ENCODE measurements at regions not wholly inside any gene's neighbourhood (a gene's known extent, or its start where the extent isn't known, plus 50 kb on each side); places are given as distances from the start of the nearest gene placed in this dataset.

DNA sequence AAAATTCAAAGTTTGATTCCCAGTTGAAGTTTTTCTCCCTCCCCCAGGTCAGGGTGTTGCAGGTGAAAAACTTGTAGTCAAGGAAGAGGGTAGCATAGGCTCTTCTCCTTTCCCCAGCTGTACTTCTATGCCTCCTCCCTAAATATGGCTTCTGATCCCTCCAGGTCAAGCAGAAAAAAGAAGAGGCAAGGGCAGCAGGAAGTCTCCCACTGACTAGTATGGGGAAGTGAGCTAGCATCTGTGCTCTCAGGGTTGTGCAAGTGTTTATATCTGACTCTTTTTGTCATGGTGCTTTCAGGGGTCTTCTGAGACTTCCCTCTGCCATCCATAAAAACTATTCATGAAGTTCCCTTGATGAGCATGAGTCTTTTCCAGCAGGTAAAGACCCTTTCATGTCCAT lies 76.0 kb downstream of the ATPSCKMT start:
- no peak for DNase-seq

DNA sequence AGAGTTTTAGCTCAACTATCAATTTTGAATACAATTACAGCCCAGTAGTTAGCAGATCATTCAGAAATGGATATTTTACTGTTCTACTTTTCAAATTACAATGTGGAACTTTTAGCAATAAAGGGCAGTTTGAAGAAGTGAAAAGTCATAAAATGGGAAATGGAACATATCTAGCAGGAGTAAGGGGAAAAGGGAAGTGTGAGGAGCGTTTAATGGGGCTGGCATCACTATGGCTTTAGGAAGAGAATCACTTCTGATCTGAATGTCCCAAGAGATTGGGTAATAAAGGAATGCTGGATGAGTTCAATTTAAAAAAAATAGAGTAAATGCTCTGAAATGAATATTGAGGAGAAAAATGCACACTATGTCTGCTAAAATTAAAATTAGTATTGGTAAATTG lies 77.4 kb downstream of the ATPSCKMT start:
- no peak for DNase-seq

DNA sequence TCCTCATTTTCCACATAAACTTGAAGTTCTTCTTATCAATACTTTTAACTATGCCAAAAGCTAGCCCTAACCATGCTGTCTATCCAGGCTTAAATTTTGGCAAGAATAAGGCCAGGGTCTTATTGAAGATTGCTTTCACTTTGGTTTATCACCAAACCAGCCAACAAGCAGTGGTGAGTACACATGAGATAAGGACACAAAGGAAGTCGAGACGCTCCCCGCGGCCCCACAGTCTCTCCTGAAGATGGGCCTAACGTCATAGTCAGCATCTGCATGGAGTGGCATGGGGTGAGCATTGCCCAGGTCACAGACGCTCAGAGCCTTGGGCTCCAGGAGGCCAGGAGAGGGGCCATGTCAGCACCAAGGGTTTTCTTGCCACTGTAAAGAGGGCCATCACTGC lies 80.3 kb downstream of the ATPSCKMT start:
- DNase-seq: no peak

DNA sequence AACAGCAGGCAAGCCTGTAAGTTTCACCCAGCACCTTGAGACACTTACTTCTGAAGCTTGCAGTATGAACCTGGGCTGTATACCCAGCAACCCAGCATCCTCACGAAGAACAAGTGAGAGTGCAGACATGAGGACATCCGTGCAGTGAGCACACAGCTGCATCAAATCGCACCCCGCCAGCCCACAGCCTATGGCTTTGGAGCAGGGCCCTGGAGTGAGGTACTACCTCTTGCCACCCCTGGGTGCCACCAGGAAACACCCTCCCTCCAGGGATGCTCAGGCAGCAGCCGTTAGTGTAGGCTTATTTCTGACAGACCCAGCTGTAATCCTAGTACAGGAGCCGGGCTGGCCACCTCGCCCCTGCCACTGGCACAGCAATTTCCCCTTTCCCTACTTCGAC lies 81.4 kb downstream of the ATPSCKMT start:
- no peak for DNase-seq

DNA sequence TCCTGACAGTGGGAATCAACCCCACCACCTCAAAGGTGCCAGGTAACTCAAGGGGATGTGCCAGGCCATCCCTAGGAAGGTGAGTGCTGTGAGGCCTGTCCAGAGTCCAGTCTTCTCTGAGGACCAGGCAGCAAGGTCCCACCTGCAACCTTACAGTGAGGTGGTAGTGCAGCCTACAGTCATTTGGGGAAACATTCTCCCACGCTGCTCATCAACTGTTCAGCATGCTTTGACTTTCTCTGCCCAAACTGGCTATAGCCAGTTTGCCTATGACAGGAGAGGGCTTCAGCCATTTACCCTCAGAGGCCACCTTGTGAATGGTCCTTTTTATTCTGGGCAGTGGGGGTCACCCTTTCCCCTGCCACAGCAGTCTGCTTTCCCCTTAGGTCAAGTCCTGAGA lies 81.9 kb downstream of the ATPSCKMT start:
- DNase-seq: no peak

DNA sequence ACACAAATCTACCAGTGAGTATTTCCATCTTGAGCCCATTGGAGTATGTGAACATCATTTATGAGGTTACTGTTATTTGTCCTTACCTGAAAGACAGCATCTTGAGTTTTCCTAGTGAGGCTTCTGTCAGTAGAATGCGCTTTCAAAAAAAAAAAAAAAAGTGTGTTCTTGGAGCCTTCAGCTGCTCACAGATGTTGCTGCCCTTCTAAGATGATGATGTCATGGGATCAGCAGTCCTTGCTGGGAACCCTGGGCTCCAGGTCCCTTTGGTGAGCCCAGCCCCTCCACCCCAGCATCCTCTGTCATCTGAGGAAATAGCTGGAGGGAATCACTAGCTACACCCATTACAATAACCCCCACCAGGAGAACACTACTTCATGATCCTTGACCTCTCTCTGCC lies 83.3 kb downstream of the ATPSCKMT start:
- DNase-seq: no peak

DNA sequence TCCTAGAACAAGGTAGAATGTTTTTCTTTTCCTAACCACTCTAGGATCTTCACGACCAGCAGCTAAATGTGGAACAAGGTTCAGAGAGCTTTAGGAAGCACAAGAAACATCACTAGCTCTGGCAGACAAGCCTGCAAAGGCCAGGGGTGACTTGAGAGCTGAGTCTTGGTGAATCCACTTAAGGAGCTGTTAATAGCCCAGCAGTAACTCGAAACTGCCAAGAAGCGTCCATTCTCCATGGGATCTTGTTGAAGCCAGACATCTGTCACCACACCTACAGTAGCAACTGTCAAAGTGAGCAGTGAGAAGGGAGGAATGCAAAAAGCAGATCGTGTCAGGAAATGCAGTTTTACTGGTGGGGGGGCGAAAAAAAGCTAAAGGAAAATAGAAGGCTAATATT lies 87.2 kb downstream of the ATPSCKMT start:
- no peak for DNase-seq

DNA sequence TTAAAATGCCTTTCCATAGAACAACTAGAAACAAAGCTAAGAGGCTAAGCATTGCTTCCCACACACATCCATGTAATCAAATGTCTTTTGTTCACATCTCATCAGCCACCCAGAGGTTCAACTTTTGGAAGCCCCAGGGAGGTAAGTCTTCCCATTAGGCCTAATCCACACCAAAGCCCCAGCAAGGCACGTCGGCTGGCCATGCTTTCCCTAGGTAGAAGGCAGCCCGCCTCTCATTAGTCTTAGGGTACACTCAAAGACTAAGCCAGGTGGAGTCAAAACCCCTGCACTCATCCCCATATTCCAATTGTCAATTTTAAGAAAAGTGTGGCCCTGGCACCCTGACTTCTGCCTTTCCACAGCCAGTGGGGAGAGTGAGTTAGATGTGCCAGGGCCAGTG lies 87.9 kb downstream of the ATPSCKMT start:
- no peak for DNase-seq

DNA sequence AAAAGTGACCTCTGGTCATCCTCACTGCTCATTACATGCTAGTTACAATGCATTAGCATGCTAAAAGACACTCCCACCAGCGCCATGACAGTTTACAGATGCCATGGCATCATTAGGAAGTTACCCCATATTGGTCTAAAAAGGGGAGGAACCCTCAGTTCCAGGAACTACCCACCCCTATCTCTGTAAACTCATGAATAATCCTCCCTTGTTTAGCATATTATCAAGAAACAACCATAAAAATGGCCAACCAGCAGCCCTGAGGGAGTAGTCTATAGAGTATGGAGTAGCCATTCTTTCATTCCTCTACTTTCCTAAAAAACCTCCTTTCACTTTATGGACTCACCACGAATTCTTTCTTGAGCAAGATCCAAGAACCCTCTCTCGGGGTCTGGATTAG lies 89.4 kb downstream of the ATPSCKMT start:
- no peak for DNase-seq

DNA sequence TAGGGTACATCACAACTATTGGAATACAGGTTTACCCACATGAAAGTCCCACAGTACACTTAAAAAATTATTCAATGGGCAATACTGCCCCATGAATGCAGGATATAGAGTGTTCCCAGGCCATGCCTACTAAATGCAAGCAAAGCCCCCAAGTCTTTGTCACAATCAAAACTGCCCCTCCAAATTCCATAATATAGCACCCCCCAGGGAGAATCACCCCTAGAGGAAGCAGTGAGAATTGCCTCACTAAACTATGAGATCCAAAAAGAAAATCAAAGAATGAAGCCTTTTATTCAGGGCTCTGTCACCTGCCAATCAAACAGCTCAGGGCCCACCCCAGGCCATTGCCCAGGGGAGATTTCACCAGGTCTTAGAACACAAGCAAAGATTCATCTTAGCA lies 90.8 kb downstream of the ATPSCKMT start:
- no peak for DNase-seq

DNA sequence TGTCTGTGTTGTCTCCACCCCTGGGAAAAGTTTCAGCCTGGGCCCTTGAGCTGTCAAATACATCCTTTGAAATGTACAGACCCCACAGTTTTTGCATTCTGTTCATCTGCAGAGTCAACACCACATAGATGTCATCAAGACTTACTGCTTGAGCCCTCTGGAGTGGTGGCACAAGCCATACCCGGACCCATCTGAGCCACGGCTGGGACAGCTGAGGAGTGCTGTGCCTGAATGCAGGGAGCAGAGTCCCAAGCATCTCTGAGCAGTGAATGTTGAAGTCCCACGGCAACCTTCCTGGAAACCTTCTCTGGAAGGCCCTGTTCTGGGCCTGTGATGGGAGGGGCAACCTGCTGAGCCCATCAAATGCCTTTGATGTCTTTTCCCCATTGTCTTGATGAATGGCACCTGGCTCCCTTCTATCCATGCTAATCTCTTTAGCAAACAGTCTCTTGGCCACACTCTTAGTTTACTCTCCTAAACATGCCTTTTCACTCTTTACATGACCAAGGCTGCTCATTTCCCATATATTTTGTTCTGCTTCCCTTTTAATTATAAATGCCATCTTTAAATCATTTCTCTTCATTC lies 92.5 kb downstream of the ATPSCKMT start:
- DNase-seq: no peak

DNA sequence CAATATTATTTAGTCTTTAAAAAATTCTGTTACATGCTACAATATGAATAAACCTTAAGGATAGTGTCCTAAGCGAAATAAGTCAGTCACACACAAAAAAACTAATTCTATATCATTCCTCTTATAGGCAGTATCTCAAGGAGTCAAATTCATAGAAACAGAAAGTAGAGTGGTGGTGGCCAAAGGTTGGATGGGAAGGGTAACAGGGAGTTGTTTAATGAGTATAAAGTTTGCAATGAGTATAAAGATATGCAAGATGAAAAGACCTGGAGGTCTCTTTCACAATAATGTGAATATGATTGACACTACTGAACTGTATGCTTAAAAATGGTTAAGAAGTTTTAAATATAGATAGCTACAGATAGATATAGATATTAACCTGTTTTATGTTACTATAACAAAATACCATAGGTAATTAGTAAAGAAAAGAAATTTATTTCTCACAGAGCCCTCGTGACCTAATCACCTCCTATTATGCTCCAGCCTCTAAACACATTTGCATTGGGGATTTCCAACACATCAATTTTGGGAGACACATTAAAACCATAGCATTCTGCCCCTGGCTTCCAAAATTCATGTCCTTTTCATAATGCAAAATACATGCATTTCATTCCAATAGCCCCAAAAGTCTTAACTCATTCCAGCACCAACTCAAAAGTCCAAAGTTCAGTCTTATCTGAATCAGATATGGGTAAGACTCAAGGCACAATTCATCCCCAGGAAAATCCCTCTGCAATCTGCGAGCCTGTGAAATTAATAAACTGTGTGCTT lies 93.6 kb downstream of the ATPSCKMT start:
- DNase-seq: no peak

DNA sequence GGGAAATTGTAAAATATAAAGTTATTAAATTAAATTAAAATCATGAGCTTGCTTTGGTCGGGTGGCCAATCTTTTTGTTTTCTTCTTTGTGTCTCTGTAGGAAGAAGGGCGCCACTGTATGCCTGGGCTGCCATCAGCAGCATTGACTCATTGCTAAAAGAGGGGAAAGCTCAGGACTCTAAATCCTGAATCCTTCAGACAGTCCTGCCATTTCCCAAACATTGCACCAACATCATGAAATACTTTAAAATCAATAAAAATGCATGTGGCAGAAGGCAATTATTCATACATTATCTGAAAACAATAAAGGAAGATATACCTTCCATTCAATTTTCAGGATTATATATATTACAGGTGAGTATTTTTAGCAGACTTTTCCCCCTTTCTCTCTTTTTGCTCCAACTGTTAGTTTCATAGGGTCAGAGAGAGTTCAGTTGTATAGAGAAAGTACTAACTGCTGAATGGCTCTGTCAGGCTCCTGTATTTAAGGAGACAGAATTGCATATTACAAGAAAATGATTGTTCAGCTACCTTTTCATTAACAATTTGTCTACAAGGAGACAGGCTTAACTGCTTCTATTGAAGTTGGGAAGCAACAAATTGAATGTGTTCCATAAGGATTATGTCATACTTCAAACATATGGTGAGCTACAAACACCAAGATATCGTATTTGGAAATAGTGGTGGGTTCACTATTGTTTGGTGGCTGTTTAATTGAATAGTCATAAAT lies 95.7 kb downstream of the ATPSCKMT start:
- DNase-seq: no peak

DNA sequence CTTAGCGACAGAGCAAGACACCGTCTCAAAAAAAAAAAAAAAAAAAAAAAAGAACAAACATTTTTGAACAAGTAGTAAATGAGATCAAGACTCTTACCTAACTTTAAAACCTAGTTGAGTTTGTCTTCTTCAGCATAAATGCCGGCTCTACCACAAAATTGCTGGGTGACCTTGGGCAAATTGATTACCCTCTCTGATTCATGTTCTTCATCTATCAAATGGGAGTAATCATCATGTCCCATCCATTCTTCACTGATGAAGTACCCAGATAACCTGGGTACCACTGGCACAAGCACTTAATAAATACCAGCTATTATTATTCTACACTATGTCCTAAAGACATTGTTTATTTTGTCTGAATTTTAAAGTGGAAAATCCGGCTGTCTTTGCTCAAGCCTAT lies 96.3 kb downstream of the ATPSCKMT start:
- no peak for DNase-seq

DNA sequence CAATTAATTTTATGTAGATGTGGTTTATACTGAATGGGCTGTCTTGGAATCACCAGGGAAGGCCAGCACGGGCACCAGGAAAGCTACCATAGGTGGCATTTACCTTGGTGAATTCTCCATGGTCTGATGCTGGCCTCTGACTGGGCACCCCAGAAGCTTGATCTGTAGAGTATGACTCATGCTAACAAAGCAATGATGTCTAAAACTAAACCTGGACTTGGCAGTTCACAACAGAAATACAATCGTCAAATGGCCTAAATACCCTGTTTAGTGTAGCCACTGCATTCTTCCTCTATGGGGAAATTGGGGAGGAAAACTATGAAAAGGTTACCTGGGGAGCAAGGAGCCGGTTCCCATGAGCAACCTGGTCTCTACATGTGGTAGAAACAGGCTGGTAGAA lies 98.0 kb downstream of the ATPSCKMT start:
- no peak for DNase-seq

DNA sequence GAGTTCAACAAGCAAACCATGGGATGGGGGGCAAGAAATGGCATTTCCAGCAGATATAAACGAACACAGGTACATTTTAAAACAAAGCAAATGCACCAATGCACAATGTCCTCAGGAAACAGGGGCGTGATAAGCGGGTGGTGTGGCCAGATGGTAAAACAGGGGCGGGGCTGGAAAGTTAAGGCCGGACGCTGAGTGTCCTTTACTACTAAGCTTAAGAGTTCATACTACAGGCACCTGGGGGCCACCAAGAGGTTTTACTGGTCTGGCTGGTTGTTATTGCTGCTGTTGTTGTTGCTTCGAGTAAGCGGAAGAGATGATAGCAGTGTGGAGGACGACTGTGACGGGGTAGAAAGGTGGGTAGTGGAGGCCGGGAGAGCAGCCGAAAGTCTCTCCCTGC lies 99.8 kb downstream of the ATPSCKMT start:
- DNase-seq: no peak

DNA sequence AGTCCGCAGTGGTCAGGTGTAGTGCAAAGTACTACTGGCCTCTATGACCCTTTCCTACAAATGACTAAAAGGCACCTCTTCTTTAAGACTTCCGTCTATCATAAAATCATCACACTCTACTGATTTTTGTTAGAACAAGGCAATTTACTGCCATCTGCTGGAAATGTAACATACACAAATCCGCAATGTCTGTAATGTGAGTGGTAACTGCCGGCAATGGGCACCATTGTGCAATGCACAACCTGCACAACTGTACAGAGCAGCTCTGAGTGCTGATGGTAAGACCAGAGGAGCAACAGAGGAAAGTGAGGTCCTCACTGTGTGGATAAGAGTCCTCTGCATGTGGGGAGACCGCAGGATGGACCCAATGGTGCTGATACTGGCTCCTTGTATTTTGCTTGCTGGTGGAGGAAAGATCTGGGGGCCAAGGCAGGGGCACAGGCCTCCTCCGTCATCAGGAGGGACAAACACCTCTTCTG lies 103.7 kb downstream of the ATPSCKMT start:
- DNase-seq: no peak

DNA sequence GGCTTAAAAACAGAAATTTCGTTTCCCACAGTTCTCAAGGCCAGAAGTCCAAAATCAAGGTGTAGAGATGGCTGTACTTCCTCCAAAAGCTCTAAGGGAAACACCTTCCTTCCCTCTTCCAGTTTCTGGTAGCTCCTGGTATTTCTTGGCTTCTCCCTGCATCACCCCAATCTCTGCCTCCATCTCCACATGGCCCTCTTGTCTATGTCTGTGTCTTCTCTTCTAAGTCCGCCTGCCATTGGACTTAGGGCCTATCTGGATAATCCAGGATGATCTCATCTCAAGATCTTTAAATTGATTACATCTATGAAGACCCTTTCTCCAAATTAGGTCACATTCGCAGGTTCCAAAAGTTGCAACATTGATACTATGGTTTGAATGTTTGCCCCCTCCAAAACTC lies 105.6 kb downstream of the ATPSCKMT start:
- DNase-seq: no peak

DNA sequence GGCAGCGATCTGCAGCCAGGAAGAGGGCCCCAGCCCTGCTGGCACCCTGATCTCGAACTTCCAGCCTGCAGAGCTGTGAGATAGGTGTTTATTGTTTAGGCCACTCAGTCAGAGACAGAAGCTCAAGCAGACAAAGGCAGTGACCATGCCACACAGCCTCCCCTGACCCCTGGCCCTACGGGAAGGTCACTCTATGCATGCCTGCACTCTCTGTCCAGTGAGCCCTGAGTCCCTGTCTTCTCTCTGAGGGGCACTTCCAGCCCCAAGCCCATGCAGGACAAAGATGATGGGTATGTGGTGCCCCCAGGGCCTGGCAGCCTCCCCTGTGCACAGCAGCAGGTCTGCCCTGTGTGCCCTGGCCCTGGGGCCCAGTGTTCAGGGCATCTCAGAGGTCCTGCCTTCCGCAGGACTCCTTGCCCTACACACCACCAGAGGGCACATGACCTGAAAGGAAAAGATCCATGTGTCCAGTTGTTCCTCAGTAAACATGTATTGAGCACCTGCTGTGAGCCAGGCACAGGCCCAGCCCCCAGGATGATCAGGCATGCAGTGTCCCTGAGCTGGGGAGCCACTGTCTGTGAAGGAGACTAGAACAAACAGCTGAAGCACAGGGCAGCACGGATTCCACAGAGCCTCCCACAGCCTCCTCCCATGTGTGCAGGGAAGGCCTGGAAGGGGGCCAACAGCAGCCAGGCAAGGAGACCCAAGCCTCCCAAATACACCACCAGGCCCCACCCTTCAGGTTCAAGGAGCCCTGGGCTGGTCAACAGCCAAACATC lies 109.3 kb downstream of the ATPSCKMT start:
- DNase-seq: no peak

DNA sequence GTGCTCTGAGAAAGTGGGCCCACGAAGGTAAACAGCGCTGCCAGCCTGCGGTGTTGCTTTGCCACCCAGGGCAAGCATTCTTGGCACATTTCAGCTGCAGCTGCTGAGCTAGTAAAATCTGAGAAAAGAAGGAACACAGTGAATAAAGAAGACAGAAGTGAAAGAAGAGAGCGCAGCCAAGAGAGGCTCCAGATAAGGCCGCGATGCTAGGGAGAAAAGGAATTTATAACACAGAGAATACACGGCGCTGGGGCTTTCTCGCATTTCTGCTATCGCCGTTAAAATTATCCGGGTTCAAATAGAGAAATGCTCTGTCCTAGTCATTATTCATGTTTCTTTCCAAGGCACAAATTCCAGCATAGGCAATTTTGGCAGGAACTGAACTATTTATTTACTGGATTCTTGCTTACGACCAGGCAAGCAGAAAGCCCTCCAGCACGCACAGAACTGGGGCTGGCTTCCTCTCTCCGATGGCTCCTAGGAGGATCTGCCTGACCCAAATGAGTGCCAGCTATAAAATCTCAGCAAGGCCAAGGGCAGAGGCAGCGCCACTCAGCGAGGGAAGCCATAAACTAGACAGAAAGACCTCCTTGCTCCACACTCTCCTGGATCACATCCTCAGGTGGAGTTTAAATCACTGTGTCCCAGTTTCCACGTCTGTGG lies 111.2 kb downstream of the ATPSCKMT start:
- peak; percentile 6 to 9 for DNase-seq

DNA sequence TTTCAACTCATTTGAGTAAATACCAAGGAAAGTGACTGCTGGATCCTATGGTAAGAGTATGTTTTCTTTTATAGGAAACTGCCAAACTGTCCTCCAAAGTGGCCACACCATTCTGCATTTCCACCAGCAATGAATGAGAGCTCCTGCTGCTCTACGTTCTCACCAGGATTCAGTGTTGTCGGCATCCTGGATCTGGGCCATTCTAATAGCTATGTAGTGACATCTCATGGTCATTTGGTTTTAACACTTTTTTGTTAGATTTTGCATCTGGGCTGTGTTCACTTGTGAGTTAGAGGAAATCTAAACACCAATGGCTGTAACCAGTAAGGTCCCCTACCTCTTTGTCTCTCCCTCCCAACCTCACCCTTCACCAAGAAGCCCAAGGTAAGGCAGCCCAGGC lies 115.9 kb downstream of the ATPSCKMT start:
- DNase-seq: no peak

DNA sequence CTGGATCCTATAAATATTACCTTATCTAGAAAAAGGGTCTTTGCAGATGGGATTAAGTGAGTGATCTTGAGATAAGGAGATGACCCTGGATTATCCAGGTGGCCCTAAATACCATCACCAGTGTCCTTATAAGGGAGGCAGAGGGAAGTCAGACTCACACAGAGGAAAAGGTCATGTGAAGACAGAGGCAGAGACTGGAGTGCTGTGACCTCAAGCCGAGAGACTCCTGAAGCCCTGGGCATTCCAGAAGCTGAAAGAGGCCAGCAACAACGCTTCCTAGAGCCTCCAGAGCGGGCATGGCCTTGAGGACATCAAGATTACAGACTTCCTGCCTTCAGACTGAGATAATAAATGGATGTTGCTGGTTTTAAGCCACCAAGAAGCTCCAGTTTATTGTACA lies 118.8 kb downstream of the ATPSCKMT start:
- no peak for DNase-seq

All from right lung (tissue), 2 donors.